LoVo (cell line): ENCODE measurements at regions not wholly inside any gene's neighbourhood (a gene's known extent, or its start where the extent isn't known, plus 50 kb on each side); places are given as distances from the start of the nearest gene placed in this dataset.

Experiments
- DNase-seq: peaks from one replicate; pipeline ENCODE4 v3.0.0-alpha.2; 2016; ENCODE audit warnings: low spot score

DNA sequence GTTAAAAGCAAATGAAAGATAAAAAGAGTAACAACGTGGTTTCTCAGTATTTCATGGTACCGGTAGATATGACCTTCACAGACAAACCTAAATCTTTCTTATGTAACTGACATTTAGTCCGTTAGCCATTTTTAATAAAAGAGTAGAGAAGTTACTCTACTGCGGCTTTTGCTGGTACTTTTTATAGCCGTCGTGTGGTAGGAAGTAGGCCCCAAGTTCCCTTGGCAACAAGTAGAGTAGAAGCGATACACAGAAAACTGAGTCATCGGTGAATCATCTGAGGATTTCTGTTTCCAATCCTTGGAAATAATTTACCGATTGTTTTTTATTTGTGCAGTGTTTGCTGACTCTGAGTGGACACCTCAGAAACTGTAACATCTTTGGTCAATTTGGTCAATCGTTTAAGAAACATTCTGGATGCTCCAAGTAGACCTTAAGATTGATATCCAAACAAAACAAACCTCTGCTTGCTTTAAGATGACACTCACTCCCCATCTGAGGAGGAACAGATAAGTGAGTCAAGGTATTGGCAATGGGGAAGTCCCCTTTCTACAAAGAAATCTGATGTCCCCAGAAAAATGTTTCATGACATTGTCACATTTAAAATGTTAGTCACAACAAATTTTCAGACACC is 63.9 kb upstream of the AHR start:
- DNase-seq = peak; percentile 93

DNA sequence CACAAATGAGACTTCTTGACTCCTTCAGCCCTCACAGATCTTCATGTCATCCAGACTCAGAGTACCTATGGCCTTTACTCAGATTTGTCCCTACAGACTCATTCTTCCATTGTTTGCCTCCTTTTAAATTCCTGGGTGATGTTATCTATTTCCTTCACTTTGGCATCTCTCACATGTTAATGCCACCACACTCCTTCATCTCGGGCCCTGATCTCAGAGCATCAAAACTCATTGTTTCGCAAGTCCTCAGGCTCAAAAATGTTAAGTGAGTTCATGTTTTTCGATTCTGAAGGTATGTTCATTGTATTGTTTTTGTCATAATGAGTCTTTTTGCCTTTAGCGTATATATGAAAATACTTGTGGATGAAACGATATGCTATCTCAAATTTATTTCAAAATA is 62.3 kb upstream of the AHR start:
- no peak for DNase-seq

DNA sequence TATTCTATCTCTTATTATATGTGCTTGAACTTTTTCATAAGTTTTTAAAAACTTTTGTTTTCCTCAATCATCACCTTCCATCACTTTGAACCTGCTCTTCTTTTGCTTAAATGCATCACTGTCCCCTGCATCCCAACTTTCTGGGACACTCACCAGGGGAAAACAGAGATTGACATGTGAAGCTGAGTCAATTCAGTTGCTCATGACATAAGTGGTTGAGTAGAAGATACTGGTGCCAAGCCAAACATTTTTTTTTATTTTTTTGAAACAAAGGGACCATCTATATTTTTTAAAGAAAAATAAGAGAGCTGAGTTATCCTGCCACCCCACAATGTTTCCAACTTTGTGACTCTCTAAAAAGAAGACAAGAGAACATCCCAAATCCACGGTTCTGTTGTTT is 61.8 kb upstream of the AHR start:
- DNase-seq = no peak

DNA sequence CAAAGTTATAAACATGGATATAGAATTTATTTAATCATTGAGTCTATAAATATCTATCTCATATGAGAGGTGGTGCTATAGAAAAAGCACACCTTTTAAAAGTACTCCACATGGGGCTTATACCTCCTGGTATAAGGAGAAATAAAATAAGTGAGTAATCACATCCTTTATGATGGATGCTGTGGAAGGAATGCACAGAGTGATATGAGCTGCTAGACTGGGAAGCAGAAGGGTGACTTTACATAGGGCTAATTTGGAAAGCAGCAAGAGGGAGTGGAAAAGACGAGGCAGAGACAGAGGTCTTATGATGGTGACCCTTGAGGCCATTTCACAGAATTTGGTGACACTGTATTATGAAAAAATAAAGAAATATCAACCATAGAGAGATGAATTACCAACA is 59.4 kb upstream of the AHR start:
- DNase-seq = no peak

GRCh38 chr7:17239683-17240521 is 58.5 kb upstream of the AHR start:
- peak; percentile 79 for DNase-seq

GRCh38 chr7:17242504-17242903 is 55.9 kb upstream of the AHR start:
- DNase-seq = no peak

DNA sequence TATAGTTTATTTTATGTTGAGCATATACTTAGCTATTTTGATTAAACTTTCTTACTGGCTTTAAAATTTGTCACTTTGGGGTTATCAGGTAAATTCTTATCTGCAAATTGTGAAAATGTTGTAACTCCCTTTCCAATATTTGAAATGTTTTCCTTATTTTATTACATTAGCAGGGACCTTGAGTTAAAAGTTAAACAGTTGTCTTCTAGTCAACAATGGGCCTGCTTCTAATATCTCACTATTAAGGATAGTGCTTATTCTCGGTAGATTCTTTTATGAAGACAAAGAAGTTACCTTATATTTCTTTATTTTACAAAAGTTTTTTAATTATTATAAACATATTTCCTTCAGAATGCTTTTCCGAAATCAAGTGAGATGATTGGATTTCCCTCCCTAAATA is 53.7 kb upstream of the AHR start:
- DNase-seq = no peak

DNA sequence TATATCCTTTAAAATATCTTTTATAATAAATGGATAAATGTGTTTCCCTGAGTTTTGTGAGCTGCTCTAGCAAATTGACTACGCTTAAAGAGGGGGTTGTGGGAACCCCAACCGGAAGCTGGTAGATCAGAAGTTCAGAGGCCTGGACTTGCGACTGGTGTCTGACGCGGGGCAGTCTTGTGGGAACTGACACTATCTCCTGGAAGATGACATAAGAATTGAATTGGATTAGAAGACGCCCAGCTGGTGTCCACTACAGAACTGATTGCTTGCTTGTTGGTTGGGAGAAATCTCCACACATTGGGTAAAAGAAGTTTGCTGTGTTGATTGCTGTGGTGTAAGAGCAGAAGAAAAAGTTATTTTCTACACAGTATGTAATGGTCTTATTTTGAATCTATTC is 51.1 kb upstream of the AHR start:
- DNase-seq = no peak

- no peak for DNase-seq
These were observed 49.9 kb upstream of the AHR start for GRCh38 chr7:17248527-17248926.
